Lower lobe of right lung (tissue), 2 donors: ENCODE measurements at regions not wholly inside any gene's neighbourhood (a gene's known extent, or its start where the extent isn't known, plus 50 kb on each side); places are given as distances from the start of the nearest gene placed in this dataset.

Experiments
- ATAC-seq, 2 donors: fragments of 200-7000 bp; cut with Tn5 transposase; one replicate each; pipeline ENCODE4 v1.9.1; 2020 to 2022; ENCODE audit warnings: mild to moderate bottlenecking in 2 of 2, moderate library complexity in 2 of 2
- DNase-seq: peaks from one replicate; pipeline ENCODE4 v3.0.0-alpha.2; 2020
- H3K27ac ChIP-seq: fragments of 200-600 bp; one replicate; pipeline ENCODE4 v1.8.0; 2022
- H3K27me3 ChIP-seq: fragments of 200-600 bp; one replicate; pipeline ENCODE4 v1.8.0; 2022; ENCODE audit warnings: low read depth
- H3K36me3 ChIP-seq: fragments of 200-600 bp; one replicate; pipeline ENCODE4 v1.8.0; 2022; ENCODE audit warnings: mild to moderate bottlenecking
- H3K4me1 ChIP-seq: fragments of 200-600 bp; one replicate; pipeline ENCODE4 v1.8.0; 2022
- H3K4me3 ChIP-seq: fragments of 200-600 bp; one replicate; pipeline ENCODE4 v1.8.0; 2022; ENCODE audit warnings: mild to moderate bottlenecking
- H3K9me3 ChIP-seq: fragments of 200-600 bp; one replicate; pipeline ENCODE4 v1.8.0; 2022
- intact Hi-C: fragments of 100-400 bp; cut with DNase I; formaldehyde crosslinking; loops from one replicate; pipeline ENCODE4 v1.11.0; 2022
- TF ChIP-seq, protein P1 (sequence below): fragments of 200-600 bp; IDR thresholded peaks from one replicate; pipeline ENCODE4 v1.8.0; 2022; ENCODE audit warnings: antibody characterized with exemption, mild to moderate bottlenecking
- donor health status: DM: no; HTN: yes; CAD: no; lungs with severe emphysema.

- TF ChIP-seq, protein P1, sequence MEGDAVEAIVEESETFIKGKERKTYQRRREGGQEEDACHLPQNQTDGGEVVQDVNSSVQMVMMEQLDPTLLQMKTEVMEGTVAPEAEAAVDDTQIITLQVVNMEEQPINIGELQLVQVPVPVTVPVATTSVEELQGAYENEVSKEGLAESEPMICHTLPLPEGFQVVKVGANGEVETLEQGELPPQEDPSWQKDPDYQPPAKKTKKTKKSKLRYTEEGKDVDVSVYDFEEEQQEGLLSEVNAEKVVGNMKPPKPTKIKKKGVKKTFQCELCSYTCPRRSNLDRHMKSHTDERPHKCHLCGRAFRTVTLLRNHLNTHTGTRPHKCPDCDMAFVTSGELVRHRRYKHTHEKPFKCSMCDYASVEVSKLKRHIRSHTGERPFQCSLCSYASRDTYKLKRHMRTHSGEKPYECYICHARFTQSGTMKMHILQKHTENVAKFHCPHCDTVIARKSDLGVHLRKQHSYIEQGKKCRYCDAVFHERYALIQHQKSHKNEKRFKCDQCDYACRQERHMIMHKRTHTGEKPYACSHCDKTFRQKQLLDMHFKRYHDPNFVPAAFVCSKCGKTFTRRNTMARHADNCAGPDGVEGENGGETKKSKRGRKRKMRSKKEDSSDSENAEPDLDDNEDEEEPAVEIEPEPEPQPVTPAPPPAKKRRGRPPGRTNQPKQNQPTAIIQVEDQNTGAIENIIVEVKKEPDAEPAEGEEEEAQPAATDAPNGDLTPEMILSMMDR: no peak
- no peak overlapping the region for H3K4me3 ChIP-seq
- peaks cover 32% of the 10 kb centered on the region for H3K27me3 ChIP-seq
- no peaks in the 10 kb centered on the region for H3K4me1 ChIP-seq
- DNase-seq (no peak), ATAC-seq (no peak)
- H3K36me3 ChIP-seq: no peaks in the 10 kb centered on the region
- H3K9me3 ChIP-seq: no peaks in the 10 kb centered on the region
- intact Hi-C loops: no loop called here
- no peak overlapping the region for H3K27ac ChIP-seq
These were observed 162.9 kb downstream of the ACTR3B start for GRCh38 chr7:152922318-152923081.

DNA sequence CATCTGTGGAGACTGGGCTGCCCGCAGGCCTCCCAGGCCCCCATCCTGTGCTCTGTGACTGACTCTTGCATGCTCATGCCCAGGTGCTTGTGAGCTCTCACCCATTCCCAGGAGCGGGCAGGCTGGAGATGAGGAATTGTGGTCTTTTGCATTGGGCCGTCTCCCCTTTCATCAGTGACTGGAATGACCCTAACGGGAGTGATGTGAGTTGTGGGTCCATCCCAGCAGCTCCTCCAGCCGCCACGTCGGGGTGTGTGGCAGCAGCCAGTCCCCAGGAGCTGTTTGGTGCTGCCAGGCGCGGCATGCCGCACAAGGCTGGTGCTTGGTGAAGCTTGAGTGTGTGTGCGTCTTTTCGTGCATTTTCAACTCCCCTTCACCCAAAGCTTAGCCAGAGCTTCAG, 164.2 kb downstream of the ACTR3B start:
- intact Hi-C loops: no loop called here
- TF ChIP-seq, protein P1: no peak
- ATAC-seq (no peak), DNase-seq (no peak)
- Histone ChIP-seq H3K9me3 (no peaks in the 10 kb centered on the region), H3K36me3 (no peaks in the 10 kb centered on the region), H3K4me1 (no peaks in the 10 kb centered on the region), H3K27ac (no peak overlapping the region), H3K4me3 (no peak overlapping the region), H3K27me3 (peaks cover 32% of the 10 kb centered on the region)

DNA sequence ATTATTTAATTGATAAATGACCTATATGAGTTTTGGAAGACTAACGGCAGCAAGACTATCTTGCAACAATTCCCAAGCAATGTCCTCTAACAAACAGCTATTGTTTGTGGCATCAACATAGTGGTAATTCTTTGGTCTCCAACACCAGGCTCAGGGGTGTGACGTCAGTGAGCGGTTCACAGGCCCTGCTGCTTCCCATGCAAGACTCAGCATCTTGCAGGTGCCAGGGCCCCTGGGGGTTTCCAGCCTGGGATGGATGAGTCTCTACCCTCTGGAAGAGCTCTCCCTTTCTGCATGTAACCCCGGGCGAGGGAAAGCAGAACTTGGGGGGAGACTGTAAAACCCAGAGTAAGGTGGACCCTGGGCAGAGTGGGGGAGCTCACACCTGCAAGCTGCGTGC, 164.7 kb downstream of the ACTR3B start:
- TF ChIP-seq, protein P1: no peak
- Histone ChIP-seq H3K4me3 (no peak overlapping the region), H3K27ac (no peak overlapping the region), H3K27me3 (peaks cover 32% of the 10 kb centered on the region), H3K9me3 (no peaks in the 10 kb centered on the region), H3K36me3 (no peaks in the 10 kb centered on the region), H3K4me1 (no peaks in the 10 kb centered on the region)
- intact Hi-C loops: no loop called here
- ATAC-seq: no peak
- DNase-seq: no peak

GRCh38 chr7:152924826-152925411, 165.4 kb downstream of the ACTR3B start:
- Histone ChIP-seq H3K27ac (no peak overlapping the region), H3K36me3 (no peaks in the 10 kb centered on the region), H3K27me3 (peaks cover 32% of the 10 kb centered on the region), H3K9me3 (no peaks in the 10 kb centered on the region), H3K4me1 (no peaks in the 10 kb centered on the region), H3K4me3 (peak overlapping the region; percentile 30)
- no peak for ATAC-seq
- no peak for DNase-seq
- TF ChIP-seq, protein P1: no peak
- intact Hi-C loops: no loop called here

GRCh38 chr7:152925412-152926147, 166.0 kb downstream of the ACTR3B start:
- Histone ChIP-seq H3K4me3 (peak overlapping the region; percentile 30), H3K27ac (no peak overlapping the region), H3K9me3 (no peaks in the 10 kb centered on the region), H3K36me3 (no peaks in the 10 kb centered on the region), H3K4me1 (no peaks in the 10 kb centered on the region), H3K27me3 (peaks cover 32% of the 10 kb centered on the region)
- intact Hi-C loops: no loop called here
- DNase-seq (no peak), ATAC-seq (peak; percentile 44 to 56)
- TF ChIP-seq, protein P1: no peak
